ENCODE measurements at regions not wholly inside any gene's neighbourhood (a gene's known extent, or its start where the extent isn't known, plus 50 kb on each side); places are given as distances from the start of the nearest gene placed in this dataset.

DNA sequence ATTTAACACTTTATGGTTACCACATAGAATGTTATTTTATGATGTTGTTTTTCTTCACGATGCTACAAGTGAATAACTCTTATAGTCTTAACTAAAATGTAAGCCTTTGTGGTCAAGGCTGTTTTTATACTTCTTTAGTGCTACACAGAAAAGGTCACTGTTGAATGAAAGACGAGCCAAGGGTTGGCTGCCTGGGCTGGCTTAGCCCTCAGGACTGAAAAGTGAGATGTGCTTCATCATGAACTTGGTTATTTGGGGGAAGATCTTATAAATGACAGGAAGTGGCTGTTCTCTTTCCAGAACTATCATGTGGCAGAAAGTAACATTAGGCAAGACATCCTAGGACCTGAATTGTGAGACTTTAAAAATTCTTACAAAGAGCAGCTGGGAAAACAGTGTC is 404.0 kb downstream of the BTBD3 start:
- TF ChIP-seq, protein P1, sequence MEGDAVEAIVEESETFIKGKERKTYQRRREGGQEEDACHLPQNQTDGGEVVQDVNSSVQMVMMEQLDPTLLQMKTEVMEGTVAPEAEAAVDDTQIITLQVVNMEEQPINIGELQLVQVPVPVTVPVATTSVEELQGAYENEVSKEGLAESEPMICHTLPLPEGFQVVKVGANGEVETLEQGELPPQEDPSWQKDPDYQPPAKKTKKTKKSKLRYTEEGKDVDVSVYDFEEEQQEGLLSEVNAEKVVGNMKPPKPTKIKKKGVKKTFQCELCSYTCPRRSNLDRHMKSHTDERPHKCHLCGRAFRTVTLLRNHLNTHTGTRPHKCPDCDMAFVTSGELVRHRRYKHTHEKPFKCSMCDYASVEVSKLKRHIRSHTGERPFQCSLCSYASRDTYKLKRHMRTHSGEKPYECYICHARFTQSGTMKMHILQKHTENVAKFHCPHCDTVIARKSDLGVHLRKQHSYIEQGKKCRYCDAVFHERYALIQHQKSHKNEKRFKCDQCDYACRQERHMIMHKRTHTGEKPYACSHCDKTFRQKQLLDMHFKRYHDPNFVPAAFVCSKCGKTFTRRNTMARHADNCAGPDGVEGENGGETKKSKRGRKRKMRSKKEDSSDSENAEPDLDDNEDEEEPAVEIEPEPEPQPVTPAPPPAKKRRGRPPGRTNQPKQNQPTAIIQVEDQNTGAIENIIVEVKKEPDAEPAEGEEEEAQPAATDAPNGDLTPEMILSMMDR (IDR thresholded peaks at IDR 0.05) = no peak
- TF ChIP-seq POLR2A (IDR thresholded peaks at IDR 0.05) = no peak
